H1 (cell line): ENCODE measurements at regions not wholly inside any gene's neighbourhood (a gene's known extent, or its start where the extent isn't known, plus 50 kb on each side); places are given as distances from the start of the nearest gene placed in this dataset.
"Not testable (repeated sequence)": the region's sequence is repeated elsewhere in the genome, so short reads cannot be mapped to it uniquely, and the experiment has no call there.

ENCODE experiments used
- CTCF ChIA-PET: fragments of 300-600 bp; sonication (Branson Sonifier 250); formaldehyde crosslinking; loops from one replicate; lab custom pipeline; 2021; ENCODE audit not compliant: partially characterized antibody; lab: Charles Lee
- POLR2A ChIA-PET: fragments of 300-600 bp; sonication (Branson Sonifier 250); formaldehyde crosslinking; loops from one replicate; lab custom pipeline; 2021; ENCODE audit warnings: inconsistent platforms; ENCODE audit not compliant: partially characterized antibody; lab: Charles Lee
- DNase-seq, 2 experiments: peaks; one replicate each; pipeline versions ENCODE4 v3.0.0 to v3.0.0-alpha.2; 2010 to 2022; ENCODE audit warnings: low spot score in 2 of 2, low read depth in 1 of 2, mixed read lengths in 1 of 2
- FAIRE-seq: peaks from 2 replicates; lab custom pipeline; 2011; peaks lifted over from hg19 to GRCh38; lab: Jason Lieb, UNC
- H2AFZ ChIP-seq: 2 replicates; pipeline ENCODE4 v1.8.1; 2012; ENCODE audit warnings: low read length, inconsistent platforms
- H2AK5ac ChIP-seq: 2 replicates; pipeline ENCODE4 v1.6.1; 2013; ENCODE audit warnings: low read depth, low read length
- H2BK120ac ChIP-seq: replicated peaks from 2 replicates; pipeline ENCODE3; 2013; ENCODE audit warnings: low read depth, low read length, inconsistent platforms
- H2BK12ac ChIP-seq: 2 replicates; pipeline ENCODE4 v1.6.1; 2013; ENCODE audit warnings: low read depth, low read length
- H2BK15ac ChIP-seq: 2 replicates; pipeline ENCODE4 v1.6.1; 2013; ENCODE audit warnings: low read length
- H2BK20ac ChIP-seq: 2 replicates; pipeline ENCODE4 v1.6.1; 2013; ENCODE audit warnings: low read length
- H2BK5ac ChIP-seq: 2 replicates; pipeline ENCODE4 v1.6.1; 2013; ENCODE audit warnings: low read depth, low read length
- H3K14ac ChIP-seq: 2 replicates; pipeline ENCODE4 v1.6.1; 2013; ENCODE audit warnings: inconsistent platforms; ENCODE audit not compliant: insufficient read length
- H3K18ac ChIP-seq: 2 replicates; pipeline ENCODE4 v1.6.1; 2013; ENCODE audit warnings: low read length; ENCODE audit errors: extremely low read depth
- H3K23ac ChIP-seq: 2 replicates; pipeline ENCODE4 v1.6.1; 2013; ENCODE audit warnings: inconsistent platforms; ENCODE audit not compliant: insufficient read length
- H3K23me2 ChIP-seq: 2 replicates; pipeline ENCODE4 v1.6.1; 2013; ENCODE audit warnings: low read depth, low read length
- H3K27ac ChIP-seq: 2 replicates; pipeline ENCODE4 v1.6.1; 2011; ENCODE audit warnings: low read depth, low read length, inconsistent platforms
- H3K27me3 ChIP-seq, 4 experiments: replicated peaks in 1 of 4; 1 replicate in 1 of 4; 2 replicates in 3 of 4; pipeline versions ENCODE4 v1.6.1 to v1.8.1; 2011 to 2013; ENCODE audit warnings: low read length in 3 of 4, mild to moderate bottlenecking in 3 of 4, inconsistent platforms in 2 of 4, mixed read lengths in 2 of 4, moderate library complexity in 1 of 4; ENCODE audit not compliant: control insufficient read depth in 3 of 4, insufficient read depth in 3 of 4; ENCODE audit errors: extremely low read depth in 1 of 4
- H3K36me3 ChIP-seq, 4 experiments: 2 replicates each; pipeline versions ENCODE4 v1.6.1 to v1.8.1; 2011 to 2013; ENCODE audit warnings: mild to moderate bottlenecking in 4 of 4, low read length in 3 of 4, moderate library complexity in 2 of 4, control low read depth in 1 of 4, inconsistent platforms in 1 of 4; ENCODE audit not compliant: insufficient read depth in 4 of 4, control insufficient read depth in 2 of 4
- H3K4ac ChIP-seq: replicated peaks from 2 replicates; pipeline ENCODE3; 2013; ENCODE audit warnings: low read length, low read depth, mixed read lengths, inconsistent platforms; ENCODE audit not compliant: insufficient read length
- H3K4me1 ChIP-seq, 4 experiments: replicated peaks in 1 of 4; 1 replicate in 1 of 4; 2 replicates in 3 of 4; pipeline versions ENCODE4 v1.6.1 to v1.8.1; 2011 to 2013; ENCODE audit warnings: low read length in 3 of 4, inconsistent platforms in 2 of 4, mixed read lengths in 1 of 4; ENCODE audit not compliant: insufficient read depth in 4 of 4, control insufficient read depth in 3 of 4
- H3K4me2 ChIP-seq, 2 experiments: 2 replicates each; pipeline versions ENCODE4 v1.6.1 to v1.8.1; 2011 to 2013; ENCODE audit warnings: low read depth in 2 of 2, low read length in 2 of 2, control low read depth in 1 of 2, inconsistent platforms in 1 of 2, mild to moderate bottlenecking in 1 of 2; ENCODE audit not compliant: insufficient read depth in 1 of 2
- H3K4me3 ChIP-seq, 4 experiments: fragments of 200-600, 300-600 bp in 1 of 4; sonication (generic), shearing (Covaris generic), sonication (Bioruptor Twin) in 1 of 4; 2 replicates each; pipeline versions ENCODE4 v1.5.1 to v1.8.1; 2011 to 2016; ENCODE audit warnings: low read length in 4 of 4, low read depth in 3 of 4, control low read depth in 2 of 4, inconsistent platforms in 2 of 4, mild to moderate bottlenecking in 2 of 4, mixed read lengths in 1 of 4, moderate library complexity in 1 of 4; ENCODE audit not compliant: insufficient read depth in 2 of 4; ENCODE audit errors: extremely low read depth in 1 of 4
- H3K56ac ChIP-seq: replicated peaks from 2 replicates; pipeline ENCODE3; 2013; ENCODE audit warnings: low read depth, mild to moderate bottlenecking, mixed read lengths, low read length, inconsistent platforms; ENCODE audit not compliant: insufficient read length
- H3K79me1 ChIP-seq: 2 replicates; pipeline ENCODE4 v1.6.1; 2013; ENCODE audit warnings: low read depth, low read length, control low read depth
- H3K79me2 ChIP-seq, 2 experiments: 2 replicates each; pipeline versions ENCODE4 v1.6.1 to v1.8.1; 2012 to 2013; ENCODE audit warnings: low read length in 2 of 2, mild to moderate bottlenecking in 2 of 2, inconsistent platforms in 1 of 2; ENCODE audit not compliant: insufficient read depth in 2 of 2, control insufficient read depth in 1 of 2
- H3K9ac ChIP-seq, 4 experiments: replicated peaks in 1 of 4; 1 replicate in 1 of 4; 2 replicates in 3 of 4; pipeline versions ENCODE4 v1.6.1 to v1.8.1; 2011 to 2013; ENCODE audit warnings: low read depth in 3 of 4, low read length in 3 of 4, control low read depth in 2 of 4, mild to moderate bottlenecking in 2 of 4, moderate library complexity in 2 of 4, inconsistent platforms in 1 of 4; ENCODE audit errors: extremely low read depth in 1 of 4
- H3K9me3 ChIP-seq, 2 experiments: 2 replicates each; pipeline versions ENCODE4 v1.6.1 to v1.8.1; 2012 to 2013; ENCODE audit warnings: mild to moderate bottlenecking in 2 of 2, moderate library complexity in 2 of 2, control low read depth in 1 of 2, inconsistent platforms in 1 of 2, low read depth in 1 of 2, low read length in 1 of 2, mixed read lengths in 1 of 2; ENCODE audit not compliant: insufficient read depth in 2 of 2
- H4K20me1 ChIP-seq, 2 experiments: replicated peaks in 1 of 2; 2 replicates each; pipeline versions ENCODE3 to v1.8.1; 2011 to 2013; ENCODE audit warnings: inconsistent platforms in 2 of 2, low read length in 2 of 2, mild to moderate bottlenecking in 1 of 2; ENCODE audit not compliant: insufficient read depth in 2 of 2, control insufficient read depth in 1 of 2
- H4K5ac ChIP-seq: 2 replicates; pipeline ENCODE4 v1.6.1; 2013; ENCODE audit warnings: low read length, low read depth, mixed read lengths, inconsistent platforms; ENCODE audit not compliant: insufficient read length
- H4K8ac ChIP-seq: 2 replicates; pipeline ENCODE4 v1.8.0; 2013; ENCODE audit warnings: mild to moderate bottlenecking, moderate library complexity, low read length, inconsistent platforms; ENCODE audit not compliant: insufficient read depth; ENCODE audit errors: extremely low read depth
- H4K91ac ChIP-seq: replicated peaks from 2 replicates; pipeline ENCODE3; 2013; ENCODE audit warnings: low read length, mixed read lengths, inconsistent platforms; ENCODE audit not compliant: insufficient read length
- WGBS, 2 experiments: shearing (Covaris generic) in 1 of 2; methylation state at CpG; one replicate each; pipeline versions ENCODE4 v1.1.6 to v1.1.7; 2013 to 2015; ENCODE audit warnings: low lambda C conversion rate in 2 of 2, mixed read lengths in 2 of 2, inconsistent platforms in 1 of 2, low coverage in 1 of 2, missing lambda C conversion rate in 1 of 2; ENCODE audit not compliant: insufficient replicate concordance in 2 of 2, insufficient coverage in 1 of 2, insufficient read length in 1 of 2; ENCODE audit errors: extremely low coverage in 1 of 2, missing lambda C conversion rate in 1 of 2; 5-methylcytosine and 5-hydroxymethylcytosine counted together

DNA sequence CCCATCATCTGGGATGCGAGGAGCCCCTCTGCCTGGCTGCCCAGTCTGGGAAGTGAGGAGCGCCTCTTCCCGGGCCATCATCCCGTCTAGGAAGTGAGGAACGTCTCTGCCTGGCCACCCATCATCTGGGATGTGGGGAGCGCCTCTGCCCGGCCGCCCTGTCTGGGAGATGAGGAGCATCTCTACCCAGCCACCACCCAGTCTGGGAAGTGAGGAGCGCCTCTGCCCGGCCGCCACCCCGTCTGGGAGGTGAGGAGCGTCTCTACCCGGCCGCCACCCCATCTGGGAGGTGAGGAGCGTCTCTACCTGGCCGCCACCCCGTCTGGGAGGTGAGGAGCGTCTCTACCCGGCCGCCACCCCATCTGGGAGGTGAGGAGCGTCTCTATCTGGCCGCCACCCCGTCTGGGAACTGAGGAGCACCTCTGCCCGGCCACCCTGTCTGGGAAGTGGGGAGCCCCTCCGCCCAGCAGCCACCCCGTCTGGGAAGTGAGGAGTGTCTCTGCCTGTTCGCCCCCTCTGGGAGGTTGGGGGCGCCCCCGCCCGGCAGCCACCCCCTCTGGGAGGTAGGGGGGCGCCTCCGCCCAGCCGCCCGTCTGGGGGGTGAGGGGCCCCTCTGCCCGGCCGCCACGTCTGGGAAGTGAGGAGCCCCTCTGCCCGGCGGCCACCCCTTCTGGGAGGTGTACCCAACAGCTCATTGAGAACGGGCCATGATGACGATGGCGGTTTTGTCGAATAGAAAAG, 80.5 kb downstream of the NAA11 start:
- POLR2A ChIA-PET, H4K8ac ChIP-seq: not testable (repeated sequence)

More for the DNA sequence above, 80.5 kb downstream of the NAA11 start:
- FAIRE-seq, H3K79me2 ChIP-seq, H3K18ac ChIP-seq, H4K5ac ChIP-seq, H2BK120ac ChIP-seq, H2BK20ac ChIP-seq, H2BK12ac ChIP-seq, H3K23ac ChIP-seq, H3K14ac ChIP-seq, H3K27me3 ChIP-seq, H3K79me1 ChIP-seq, H2BK15ac ChIP-seq, H4K91ac ChIP-seq, H2AK5ac ChIP-seq, H2AFZ ChIP-seq, H3K4me2 ChIP-seq, H2BK5ac ChIP-seq, H3K9ac ChIP-seq, DNase-seq, H3K4me1 ChIP-seq, H3K56ac ChIP-seq, H4K20me1 ChIP-seq, H3K23me2 ChIP-seq, H3K4me3 ChIP-seq, CTCF ChIA-PET, H3K27ac ChIP-seq, H3K4ac ChIP-seq, H3K36me3 ChIP-seq: not testable (repeated sequence)
- H3K9me3 ChIP-seq, result peaks cover 3 to 17% of the 10 kb centered on the region in 2 experiments; a peak in 2 of 4 replicates
- WGBS, 2 experiments, result 75% methylated on average over 6 of the region's 44 CpGs; no CpG with 5 or more reads in 1 of the 2 experiments
